HG03064 (cell line): ENCODE measurements at regions not wholly inside any gene's neighbourhood (a gene's known extent, or its start where the extent isn't known, plus 50 kb on each side); places are given as distances from the start of the nearest gene placed in this dataset.

ENCODE experiments used
- ATAC-seq: cut with Tn5 transposase; IDR thresholded peaks from one replicate; pipeline ENCODE4 v1.9.1; 2021; ENCODE audit warnings: low read depth; ENCODE audit not compliant: unreplicated experiment

DNA sequence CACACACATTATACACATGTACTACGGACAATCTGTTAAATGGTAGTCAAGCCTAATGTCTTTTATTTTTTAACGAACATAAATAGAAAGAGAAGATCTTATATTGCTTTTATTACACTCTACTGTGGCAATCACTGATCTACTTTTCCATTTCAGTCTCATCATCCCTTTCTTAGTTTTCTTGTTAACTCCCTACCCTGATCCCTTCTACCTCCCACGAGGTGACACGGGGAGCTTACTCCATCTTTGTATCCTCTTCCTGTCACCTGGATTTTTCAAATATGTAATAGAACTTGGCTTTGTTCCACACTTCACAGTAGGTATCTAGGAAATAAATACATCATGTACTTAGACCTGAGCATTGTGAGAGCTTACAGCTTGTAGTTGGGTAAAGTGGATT lies 211.0 kb downstream of the PIK3R1 start:
- ATAC-seq, result no peak

DNA sequence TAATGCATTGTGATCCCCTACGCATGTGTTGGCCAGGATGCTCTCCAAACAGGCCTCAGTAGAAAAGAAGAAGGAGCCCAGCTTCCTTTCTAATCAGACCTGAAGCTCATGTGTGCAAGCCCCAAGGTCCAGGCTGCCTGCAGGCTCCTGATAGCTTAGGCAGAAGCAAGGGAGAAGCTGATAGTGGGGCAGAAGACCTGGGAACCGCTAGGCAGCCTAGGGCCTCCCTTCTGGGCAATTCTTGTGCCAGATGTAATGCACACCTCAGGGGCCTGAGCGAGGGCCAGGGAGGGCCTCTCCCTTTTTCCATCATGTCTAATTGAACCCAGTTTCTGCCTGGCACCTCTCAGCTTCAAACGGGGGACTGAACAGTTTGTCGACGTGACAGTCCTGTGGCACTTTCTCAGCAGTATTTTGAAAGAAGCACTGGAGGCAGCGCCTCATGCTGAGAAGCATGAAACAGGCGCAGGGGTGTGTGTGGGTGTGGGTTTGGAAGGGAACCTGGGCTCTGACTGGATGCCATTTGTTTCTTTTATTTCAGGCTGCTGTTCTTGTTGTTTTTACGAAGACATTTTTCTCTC lies 212.8 kb downstream of the PIK3R1 start:
- ATAC-seq, result no peak

DNA sequence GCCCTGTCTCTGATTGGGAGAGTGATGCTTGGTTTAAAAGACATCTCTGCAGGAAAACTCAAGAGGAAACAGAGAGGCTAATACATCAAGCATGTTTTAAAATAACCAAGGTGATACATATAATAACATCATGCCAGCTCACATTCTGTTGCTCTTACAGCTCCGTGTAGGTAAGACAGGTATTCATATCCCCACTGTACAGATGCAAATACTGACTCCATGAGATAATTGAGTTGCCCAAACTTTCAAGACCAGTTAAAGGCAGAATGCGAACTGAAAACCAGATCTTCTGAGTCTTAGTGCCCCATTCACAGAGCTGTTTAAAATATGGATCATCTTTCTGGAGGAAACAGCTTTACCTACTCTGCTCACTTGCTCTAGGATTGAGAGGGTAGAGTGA lies 214.0 kb downstream of the PIK3R1 start:
- no peak for ATAC-seq

DNA sequence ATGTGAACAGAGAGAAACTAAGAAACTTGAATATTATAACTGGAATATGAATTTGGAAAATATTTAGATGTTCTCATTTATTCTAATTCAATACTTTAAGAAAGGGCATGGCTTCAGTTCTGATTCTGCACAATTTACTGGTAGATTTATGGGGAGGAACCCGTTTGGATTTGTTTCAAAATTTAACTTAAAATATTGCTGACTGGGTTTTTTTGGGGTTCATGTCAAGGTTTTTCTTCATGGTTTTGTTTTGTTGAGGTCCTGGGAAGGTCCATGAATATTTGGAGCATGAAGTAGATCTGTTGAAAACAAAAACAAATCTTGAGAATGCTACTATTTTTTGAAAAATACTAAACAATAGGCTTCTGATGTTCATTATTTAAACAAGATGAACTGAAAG lies 214.7 kb downstream of the PIK3R1 start:
- no peak for ATAC-seq

DNA sequence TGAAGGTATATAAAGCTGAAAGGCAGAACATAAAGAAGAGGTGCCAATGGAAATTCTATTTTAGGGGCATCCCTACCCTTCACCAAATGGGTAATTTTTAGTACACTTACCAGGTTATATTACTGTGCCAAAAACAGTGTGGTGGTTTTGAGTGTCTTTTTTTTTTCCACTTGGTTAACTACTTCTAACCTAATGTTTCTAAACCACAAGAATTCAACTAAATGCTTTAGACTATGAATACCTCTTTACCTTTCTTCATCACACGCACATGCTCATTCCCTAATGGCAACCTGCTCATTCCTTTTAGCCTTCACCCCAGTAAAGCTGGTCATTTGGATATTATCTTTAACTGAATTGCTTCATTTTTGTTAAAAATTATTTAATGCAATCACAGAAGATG lies 215.6 kb downstream of the PIK3R1 start:
- no peak for ATAC-seq

DNA sequence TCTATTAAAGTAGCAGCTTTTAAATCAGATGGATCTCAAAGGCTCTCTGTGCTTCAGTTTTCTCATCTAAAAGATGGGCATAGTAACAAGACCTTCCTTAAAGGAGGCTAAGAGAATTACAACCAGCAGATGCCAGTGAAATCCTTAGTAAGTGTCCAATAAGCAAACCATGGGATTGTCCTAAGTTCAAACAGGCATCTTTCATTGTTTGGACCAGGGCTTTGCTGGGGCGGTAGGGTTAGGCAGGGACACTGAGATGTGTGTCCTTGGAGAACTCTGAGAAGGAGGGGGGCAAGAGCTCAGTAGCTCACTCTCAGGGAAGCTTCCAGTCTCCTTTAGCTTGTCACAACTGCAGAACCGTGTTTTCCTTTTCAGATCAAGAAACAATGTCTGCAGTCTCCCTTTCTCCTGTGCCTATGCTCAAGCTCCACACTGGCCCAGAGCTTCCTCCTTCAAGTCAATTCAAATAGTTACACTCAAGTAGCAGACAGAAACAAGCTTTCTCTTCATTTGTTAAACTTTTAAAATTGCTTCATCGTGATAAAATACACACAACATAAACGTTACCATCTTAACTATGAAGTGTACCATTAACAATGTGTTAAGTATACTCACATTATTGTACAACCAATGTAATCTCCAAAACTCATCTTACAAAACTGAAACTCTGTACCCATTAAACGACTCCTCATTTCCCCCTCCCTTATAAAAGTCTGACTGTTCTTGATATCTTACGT lies 216.2 kb downstream of the PIK3R1 start:
- no peak for ATAC-seq

DNA sequence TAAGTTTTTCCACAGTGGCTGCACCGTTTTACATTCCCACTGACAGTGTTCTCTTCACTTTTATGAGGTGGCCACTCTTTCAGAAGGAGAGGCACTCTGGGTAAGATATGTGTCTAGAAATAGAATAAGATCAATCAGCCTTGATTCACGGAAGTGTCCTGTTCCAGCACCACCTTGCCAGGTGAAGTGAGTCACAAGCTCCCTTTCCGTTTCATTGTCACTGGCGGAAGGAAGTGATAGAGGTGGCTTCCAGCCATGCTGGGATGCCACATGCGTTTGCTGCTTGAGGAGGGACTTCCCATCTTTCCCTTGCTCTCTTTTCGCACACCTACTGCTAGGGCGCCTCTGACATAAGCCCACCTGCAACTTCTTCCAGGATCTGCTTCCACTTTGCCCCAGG lies 217.1 kb downstream of the PIK3R1 start:
- no peak for ATAC-seq

DNA sequence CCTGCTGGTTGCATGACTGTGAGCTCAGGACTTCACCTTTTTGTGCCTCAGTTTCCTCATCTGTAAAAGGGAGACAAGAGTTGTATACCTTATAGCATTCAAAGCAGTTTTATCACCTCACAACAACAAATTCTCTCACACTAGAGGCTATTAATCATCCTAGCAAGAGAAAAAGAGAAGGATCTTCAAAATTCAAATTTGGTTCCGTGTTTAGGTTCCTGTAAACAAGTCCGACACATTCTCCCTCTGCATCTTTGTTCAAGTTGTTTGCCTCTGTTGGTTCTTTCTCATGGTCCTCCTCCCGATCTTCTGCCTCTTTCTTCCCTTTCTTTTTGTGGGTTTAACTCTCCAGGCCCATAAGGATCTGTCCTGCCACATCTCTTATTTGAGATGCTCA lies 218.0 kb downstream of the PIK3R1 start:
- ATAC-seq, result no peak

DNA sequence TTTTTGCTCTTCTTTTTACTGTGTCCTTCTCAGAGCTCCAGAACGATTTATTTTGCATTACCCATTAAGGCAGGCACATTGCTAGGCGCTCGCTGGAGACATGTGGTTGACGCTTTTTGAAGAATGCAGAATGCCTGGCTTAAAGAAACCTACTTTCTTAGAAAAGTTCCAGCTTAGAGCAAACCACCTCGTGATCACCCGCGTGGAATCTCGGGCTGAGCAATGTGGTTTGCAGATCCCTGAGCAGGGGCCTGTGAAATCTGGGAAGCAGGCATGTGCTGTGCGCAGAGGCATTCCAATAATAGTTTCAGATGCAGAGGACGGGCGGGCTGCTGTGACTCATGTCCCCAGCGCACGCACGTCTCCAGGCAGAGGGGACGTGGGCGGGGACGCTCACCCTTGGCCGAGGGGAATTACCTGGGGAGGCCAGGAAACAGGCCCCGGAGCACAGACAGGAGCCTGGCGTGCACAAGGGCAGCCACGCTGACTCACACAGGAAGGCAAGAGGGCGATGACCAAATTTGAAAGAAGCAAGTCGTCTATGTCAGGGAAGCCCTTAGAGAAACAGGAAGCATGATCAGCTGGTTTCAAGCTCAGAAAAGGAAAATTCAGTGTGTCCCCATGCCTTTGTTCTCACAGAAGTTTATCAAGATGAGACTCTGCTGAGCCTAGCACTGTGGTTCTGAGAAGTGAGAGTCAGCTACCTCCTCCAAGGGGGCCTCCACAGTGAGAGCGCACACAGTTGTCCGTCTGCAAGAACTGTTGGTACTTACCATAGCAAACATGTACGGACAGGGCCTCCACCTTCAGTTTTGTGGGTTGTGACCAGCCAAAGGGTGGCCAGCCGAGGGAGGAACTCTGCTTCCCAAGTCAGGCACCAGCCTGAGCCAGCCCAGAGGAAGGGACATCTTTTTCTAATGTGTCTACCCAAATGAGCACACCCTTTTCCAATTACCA lies 218.6 kb downstream of the PIK3R1 start:
- ATAC-seq, result peak; percentile 97

DNA sequence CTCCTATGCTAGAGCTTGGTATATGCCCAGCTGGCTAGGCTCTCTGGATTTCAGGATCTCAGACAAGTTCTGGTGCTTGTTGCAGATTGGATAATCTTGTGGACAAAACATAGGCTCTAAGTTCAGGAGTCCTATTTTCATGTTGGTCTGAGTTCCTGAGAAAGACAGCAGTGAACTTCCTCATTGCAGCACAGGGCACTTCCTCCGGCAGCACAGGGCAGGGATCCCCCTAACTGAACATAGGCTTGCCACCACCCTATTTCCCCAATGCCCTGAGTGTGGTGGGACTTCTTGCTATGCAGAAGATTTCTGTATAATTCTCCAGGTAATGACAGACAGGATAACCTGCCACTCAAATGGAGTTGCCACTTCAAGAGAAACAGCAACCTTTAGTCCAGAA lies 220.1 kb downstream of the PIK3R1 start:
- no peak for ATAC-seq

DNA sequence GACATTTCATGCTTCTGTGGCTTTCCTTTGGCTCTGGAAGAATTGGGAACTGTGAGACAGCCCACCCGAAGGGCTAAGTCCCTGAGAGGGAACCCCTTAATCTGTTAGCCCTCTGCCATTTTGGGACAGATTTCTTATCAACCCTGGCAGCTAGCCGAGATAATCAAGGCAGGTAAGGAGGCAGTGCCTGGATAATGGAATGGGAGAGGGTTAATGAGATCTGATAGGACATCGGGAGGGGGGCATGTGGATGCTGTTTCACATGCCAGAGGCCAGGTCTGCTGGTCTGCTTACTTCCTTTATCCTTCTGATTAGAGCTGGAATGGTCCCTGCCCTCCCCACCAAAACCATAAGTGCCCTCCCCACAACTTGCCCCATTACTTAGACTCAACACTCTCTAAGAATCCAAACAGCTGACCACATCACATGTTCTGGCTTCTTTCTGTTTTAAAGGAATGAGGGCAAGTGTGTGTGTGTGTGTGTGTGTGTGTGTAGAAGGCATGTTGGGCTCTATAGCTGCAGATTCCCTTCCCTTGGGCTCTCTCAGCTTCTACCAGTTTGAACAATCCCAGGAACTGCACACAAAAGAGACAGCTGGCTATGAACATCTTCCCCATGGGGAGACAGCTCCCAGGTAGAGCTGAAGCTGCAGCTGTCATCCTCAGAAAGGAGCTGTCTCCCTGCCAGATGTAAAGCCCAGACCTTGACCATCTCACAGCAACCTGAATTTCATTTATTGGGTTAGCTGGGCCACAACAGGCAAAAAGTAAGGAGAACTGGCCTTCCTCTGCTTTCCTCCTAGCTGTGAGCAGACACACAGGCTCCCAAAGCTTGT lies 221.3 kb downstream of the PIK3R1 start:
- ATAC-seq, result no peak

DNA sequence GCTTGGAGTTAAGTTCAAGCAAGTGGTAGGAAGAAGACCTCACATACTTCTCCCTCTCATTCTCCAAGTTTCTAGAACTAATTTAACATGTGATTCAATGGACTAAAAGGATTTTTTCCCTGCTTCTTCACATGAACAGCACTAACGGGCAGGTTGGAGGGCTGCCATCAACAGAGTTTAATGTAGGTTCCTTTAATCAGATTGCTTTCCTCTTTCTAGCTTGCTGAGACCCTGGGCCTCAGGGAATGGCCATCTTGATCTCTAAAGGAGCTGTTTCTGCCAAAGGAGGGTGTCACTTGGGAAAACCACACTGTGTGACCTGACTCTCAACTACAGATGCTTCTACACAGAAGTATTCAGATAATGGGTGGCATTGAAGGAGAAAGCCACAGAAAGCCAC lies 223.3 kb downstream of the PIK3R1 start:
- no peak for ATAC-seq

DNA sequence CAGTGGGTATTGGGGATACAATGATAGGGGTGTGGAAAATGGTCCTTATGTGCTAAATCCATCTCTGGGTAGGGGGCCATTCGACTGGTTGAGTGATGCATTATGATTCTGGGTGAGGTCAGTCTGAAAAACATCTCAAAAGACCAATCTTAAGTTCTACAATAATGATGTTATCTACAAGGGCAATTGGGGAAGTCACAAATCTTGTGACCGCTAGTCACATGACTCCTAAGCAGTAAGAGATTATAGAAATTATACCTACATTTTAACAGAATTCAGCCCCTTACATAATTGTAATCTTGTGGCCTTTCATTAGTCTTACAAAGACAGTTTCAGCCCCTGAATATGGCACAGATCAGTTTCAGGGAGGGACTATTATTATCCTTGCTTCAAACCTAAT lies 224.7 kb downstream of the PIK3R1 start:
- no peak for ATAC-seq

DNA sequence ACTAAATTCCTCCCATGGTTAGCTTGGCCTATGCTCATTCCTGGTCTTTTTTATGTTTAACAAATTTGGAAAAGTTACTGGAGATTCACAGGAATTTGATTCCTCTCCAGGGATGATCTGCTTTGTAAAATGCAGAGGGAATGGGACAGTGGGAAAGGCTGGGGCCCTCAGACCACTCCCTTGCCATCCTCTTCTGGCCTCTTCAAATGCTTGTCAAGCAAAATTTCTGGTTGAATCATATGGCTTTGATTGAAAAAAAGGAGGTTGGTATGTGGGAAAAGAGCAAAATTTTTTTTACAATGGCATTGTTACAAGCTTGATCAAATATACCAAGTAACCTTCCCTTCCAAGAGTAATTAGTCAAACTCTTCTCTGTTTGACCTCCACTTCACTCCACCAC lies 225.1 kb downstream of the PIK3R1 start:
- ATAC-seq, result no peak

DNA sequence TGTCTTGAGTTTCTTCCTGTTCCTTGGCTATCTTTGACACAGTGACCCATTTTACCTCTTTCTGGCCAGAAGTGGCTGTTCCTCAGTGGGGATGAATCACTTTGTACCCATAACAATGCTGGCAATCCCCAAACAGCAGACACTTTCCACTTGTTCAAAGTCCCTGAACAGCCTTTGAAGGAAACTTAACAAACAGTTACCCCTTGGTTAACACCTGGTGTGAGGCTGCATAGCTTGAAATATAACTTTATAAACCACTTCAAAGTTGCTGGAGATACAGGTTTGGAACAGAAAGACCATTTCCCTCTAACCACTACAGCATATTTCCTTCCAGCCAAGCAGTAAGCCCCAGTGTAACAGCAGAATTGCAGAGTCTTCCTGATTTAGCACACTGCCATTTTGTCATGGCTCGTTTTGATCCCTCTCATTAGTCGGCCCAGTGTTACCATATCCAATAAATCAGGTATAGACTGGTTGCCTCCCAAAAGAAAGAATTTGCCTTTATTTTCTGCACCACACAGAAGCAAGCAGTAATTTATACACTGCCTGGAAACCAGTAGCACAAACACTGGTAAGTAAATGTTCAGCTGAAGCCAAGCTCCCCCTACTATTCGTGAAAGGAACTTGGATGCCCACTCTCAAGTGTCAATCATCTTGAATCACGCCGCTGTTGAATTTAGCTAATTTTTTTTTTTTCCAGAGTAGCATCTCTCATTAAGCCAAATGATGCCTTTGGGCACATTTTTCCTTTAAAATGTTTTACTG lies 225.9 kb downstream of the PIK3R1 start:
- ATAC-seq, result no peak

DNA sequence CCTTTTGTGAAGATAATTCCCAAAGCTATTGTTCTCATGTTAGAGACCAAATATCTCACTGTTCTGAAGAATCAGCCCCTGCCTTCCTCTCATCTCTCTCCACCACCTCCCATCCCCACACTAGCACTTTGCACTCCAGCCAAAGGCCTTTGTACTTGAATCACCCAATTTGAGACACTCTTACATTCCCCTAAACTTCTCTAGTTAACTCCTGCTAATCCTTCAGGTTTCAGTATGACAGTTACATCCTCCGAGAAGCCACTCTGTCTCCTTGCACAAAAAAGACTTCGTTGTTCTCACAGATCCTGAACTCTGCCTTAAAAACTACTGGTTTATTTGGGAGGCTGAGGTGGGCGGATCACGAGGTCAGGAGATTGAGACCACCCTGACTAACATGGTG lies 227.5 kb downstream of the PIK3R1 start:
- no peak for ATAC-seq

DNA sequence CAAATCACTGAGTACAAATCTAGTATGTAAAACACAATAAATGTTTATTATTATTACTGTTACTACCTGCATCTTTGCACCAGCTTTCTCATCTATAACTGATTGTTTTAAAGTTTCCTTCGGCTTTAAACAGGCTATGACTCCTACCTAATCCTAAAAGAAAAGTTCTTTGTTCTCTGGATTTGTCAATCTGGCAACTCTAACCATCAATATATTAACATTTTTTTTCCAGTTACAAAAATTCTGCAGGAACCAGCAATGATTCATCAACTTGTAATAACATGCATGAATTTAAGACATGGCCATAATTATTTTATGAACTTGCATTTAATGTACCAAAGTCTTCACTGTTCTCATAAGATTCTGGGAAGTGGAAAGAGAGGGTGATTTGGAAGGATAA lies 228.5 kb downstream of the PIK3R1 start:
- no peak for ATAC-seq

DNA sequence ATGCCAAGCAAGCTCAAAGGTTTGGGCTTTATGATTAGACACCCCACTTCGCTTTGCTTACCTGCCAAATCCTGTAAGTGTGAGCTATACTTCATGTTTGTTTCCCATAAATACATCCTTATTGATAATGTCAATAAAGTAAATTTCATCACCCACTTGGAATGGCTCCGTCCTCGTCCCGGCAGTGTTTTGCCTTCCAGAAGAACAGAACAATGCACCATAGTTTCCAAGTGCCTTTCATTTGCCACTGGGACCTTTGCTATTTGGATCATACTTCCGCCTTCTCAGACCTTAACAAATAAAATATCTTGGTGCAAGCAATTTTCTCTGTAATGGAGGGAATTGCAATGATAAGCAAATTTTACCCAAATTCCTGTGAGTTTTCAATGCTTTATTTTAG lies 229.3 kb downstream of the PIK3R1 start:
- no peak for ATAC-seq

DNA sequence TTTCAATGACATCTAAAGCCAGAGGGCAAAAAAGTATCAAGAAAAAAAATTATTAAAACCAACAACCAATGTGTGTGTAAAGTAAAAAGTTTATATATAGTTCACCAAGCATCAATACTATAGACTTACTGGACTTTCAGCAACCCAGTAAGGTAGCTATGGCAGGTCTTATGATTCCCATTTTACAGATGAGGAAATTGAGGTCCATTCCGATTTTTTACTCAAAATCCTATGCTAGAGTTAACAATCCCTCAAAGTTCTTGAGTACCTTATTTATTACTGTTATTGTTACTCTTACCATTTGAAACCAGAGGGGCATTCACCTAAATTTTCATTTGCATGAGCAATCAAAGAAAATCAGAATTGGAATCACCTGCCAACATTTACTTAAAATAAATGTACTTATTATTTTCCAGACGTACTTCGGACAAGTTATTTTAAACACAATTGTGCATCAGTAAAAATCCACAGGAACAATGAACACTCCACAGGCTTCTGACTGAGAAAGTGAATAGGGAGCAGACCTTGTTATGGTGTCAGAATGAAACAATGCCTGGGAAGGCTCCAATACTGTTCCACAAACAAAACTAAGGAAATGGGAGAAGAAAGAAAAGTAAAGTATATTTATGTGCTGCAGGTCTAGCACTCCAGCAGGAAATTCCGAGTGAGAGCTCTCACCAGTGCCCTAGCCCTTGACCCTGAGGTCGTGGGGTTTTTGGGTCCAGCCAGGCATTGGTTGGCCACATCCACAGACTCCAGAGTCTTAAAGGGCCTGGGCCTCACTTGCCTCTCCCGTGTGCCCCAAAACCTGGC lies 229.9 kb downstream of the PIK3R1 start:
- ATAC-seq, result no peak
